NCI-H345 treated with DMSO at 0.1 percent for 48 hours (cell line): ENCODE measurements at regions not wholly inside any gene's neighbourhood (a gene's known extent, or its start where the extent isn't known, plus 50 kb on each side); places are given as distances from the start of the nearest gene placed in this dataset.

Experiments used
- DNase-seq: peaks from one replicate; lab custom pipeline; 2025; ENCODE audit not compliant: unreplicated experiment; lab: John Stamatoyannopoulos, UW

DNA sequence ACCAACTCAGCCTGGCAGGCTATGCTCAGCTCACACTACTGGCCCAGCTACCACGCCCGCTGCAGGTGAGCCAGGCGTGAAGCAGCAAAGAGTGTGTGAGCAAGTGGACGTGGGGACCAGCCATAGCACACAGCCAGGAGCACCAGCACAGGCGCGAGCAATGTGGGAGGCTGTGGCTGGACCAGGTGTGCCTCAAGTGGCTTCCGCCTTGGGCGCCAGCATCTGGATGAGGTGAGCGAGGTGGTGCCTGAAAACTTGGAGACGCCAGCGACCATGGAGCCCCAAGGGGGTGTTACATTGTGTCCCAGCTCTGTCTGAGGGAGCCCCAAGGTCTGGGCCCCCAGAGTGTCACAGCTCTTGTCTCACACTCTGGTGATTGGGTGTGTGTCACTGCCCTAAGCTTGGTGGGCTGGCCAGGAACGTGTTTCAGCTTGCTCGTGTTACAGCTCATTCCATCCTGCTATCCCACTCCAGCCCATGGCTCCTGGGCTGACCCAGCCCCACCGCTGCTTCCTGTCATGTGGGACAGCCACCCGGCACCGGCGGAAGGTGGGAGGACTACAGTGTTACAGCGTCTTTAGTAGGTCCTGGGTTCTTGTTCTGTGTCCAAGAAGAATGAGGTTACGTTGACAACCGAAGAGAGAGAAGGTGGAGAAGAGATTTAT is 508.0 kb upstream of the MMS22L start:
- DNase-seq: no peak

DNA sequence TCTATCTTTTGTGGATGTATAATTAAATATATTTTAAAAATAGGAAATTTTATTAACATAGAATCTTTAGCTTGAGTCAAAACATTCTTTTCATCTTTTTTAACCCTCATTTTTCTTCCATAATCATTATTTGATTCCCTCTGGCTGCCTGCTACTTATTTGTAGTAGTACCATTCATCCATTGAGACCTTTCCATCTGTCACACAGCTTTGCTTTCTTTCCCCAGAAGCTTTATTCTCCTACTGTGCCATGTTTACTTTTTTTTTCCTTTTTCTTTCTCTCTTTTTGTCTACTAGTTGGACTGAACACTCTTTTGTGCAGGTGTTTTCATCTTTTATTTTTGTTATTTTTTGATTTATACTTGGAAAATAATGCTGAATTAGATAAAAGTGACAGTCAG is 522.6 kb upstream of the MMS22L start:
- peak; percentile 50 for DNase-seq

DNA sequence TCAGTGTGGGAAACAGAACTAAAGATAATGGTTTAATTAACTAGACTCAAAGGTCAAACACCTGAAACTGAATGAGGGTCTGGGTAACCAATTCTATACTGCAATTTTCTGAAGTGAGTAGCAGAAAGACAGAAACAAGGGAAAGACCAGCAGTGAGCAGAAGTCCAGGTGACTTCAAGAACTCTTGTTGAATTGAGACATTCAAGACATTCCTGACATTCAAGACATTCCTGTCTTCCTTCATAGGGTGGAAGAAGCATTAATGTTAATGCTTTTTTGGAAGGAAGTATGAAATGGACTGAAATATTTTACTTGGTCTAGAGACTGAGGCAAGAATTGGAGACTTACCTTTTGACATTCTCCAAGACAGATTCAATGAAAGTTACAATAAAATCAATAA is 529.9 kb upstream of the MMS22L start:
- no peak for DNase-seq

DNA sequence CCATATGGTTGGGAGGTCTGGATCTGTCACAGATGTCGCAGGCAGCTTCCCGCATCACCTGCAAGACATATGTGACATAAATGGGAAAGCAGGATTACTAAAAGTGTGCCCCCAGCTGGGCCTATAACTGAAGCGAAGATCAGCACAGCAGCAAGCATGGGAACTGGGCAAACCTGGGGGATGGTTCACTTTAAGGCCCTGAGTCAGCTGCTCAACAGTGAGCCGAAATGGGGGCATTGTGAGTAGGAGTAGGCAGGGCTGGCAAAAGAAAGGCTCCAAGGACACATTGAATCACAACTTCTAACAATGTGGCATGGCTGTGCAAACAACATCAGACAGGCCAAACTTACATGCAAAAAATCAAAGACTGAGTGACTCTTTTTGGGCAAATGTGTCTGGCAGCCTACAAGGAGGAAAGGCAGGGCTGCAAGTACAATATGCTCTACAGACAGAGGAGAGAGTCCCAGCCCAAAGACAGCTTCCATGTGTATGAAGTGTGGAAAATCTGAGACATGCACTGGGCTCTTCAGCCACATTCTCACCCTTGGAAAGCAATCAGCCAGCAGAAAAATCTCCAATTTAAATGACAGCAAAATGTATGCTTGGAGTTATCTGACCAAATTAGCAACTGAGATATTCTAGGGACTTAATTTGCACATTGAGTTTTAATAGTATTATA is 531.0 kb upstream of the MMS22L start:
- no peak for DNase-seq

DNA sequence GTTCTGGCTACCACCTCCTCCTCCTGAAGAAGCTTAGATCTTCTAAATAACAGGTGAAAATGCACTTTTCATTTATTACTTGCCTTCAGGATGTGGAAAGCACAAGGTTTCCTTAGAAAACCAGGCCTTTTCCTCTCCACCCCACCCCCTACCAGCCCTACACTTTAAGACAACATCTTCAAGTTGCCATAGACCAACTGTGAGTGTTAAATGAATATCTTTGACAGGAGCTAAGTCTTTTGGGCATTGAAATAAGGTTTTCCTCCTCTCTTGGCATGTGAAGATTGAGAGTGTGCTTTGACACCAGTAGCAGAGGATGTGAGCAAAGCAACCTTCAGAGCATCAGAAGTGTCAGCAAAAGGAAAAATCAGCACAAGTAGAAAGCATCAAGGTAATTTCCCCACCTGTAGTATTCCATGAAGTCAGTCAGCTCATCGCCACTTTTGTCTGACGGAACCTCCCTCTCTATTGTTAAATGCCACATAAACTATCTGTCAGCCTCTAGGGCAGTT is 532.3 kb upstream of the MMS22L start:
- DNase-seq: no peak

GRCh38 chr6:97816526-97816925 is 533.5 kb upstream of the MMS22L start:
- DNase-seq: no peak

DNA sequence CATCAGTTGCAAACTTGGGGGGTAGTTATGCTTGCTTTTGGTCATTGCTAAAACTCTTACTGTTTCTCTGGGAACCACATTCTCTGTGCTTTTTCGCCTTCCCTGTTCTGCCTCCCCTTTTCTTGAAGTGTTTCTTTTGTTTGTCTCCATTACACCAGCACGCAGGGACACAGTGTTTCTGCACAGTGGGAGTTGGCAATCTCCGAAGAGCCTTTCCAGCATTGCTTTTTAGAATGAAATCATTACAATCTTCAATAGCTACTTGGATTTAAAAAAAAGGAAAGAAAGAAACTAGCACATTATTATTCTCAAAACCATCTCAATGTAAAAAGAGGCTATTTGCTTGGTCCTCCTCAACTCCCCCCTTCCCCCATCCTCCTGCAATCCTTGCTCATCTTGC is 536.7 kb upstream of the MMS22L start:
- DNase-seq: no peak

- DNase-seq: no peak
Measured at GRCh38 chr6:97820400-97820799, 537.4 kb upstream of the MMS22L start.

GRCh38 chr6:97822632-97823031 is 539.6 kb upstream of the MMS22L start:
- no peak for DNase-seq

- DNase-seq: no peak
Measured at GRCh38 chr6:97841763-97842162, 558.7 kb upstream of the MMS22L start.

DNA sequence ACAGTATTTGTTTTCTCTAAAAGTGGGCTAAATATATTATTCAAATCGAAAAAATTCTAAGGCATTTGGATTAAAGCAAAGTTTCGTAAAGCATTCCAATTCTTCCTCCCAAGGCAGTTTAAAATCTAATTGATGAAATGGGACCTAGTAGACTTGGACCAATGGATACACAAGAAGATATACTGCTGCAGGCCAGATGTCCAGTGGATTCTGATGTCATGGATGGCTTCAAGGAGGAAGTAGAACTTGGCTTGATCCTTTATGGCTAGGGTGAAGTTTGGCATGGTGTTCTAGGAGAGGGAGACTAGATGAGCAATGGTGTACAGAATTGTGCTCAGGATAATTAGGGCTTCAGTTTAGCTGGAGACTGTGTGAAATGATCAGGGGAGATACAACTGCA is 559.5 kb upstream of the MMS22L start:
- DNase-seq: no peak

DNA sequence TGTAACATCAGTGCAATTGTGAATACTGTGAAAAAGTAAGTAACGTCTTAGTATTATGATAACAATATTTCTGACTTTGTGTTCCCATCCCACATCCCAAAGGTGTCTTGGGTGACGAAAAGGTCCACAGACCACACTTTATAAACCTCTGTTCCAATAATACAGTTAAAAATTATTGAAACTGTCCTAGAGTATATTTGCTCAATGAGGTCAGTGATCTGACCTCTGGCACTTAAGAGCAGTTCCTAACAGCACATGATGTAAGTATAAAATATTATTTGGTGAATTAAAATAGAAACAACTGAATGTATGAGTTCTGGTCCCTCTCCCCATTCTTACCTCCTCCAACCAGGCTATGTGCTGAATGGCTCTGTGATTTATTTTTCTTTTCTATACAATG is 566.4 kb upstream of the MMS22L start:
- no peak for DNase-seq

DNA sequence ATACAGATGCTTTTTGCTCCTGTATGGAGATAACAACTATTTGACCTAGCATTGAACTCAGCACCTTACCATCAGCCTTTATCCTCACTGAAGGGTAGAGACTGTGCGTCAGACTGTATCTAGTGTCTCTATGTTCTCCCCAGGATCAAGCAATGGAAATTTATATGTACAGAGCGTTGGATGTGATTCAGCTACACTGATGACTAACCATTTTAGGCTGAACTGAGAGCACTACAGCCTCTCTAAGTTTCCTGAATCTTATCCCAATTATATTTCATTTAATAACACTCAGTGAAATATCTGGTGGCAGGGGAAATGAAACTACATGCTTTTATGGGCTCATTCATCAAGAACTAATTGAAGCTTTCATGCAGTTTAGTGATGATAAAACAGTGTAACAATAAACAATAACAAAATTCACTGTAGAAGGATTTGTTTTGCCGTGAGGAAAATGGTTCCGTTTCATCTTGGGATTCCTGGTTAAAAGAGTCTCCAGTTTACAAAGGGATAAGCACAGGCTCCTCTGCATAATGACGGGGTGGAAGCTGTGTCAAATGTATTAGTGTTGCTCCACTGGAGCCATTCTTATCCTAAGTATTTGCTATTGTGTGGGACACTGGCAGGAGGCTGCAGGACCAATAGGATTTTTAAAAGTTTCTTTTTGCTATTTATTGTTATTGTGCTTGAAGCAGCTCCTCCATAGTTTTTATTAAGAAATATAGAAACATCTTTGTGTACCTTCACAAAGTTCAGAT is 567.6 kb upstream of the MMS22L start:
- no peak for DNase-seq

DNA sequence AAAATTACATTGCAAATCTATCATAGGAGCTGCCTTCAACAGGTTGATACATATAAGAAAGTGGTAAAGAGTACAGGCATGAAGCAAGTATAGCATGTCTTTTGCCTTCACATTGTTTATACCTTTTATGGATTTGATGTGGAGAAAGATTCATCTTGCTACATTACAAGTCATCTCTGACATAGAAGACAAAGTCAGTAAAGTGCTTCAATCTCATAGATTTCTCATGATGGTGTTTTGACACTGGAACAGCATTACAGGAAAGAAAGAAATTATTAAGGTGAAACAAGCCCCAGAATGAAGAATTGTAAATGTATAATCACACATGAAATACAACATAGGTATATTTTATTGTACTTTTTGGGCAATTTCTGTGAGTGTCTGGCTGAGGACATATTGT is 580.7 kb upstream of the MMS22L start:
- no peak for DNase-seq

DNA sequence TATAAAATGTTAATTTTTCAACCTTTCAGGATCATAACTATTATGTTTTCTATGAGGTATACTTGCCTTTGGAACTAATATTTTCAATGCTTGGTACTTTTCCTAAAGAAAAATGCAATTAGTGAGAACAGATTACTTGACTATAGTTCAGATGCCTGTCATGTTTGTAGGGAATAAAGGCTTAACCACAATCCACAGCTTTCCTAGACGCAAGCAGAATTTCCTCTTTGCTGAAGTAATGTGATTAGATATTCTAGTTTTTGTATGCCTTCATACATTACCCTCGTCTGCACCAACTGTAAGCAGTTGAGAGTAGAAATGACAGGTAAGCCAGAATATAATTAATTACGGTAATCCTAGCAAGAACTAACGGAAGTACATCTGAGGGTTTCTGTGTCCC is 581.4 kb upstream of the MMS22L start:
- no peak for DNase-seq

GRCh38 chr6:97864826-97865225 is 581.8 kb upstream of the MMS22L start:
- no peak for DNase-seq

DNA sequence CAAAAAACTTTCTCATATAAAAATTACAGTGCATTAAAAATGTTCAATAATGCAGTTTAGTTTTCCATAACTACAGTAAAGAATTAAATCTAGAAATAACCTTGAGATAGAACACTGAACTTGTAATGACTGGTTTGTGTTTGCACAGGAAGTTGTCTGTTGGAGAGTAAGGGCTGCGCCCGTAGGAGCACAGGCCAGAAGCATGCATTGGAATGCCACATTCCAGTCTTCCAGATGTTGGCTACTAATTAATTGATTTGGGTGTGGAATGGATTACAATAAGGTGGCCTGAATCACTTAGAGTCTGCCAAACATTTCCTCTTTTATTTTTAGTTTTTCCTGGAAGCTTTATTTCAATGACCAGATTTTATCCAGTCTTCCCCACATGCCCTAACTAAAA is 582.6 kb upstream of the MMS22L start:
- no peak for DNase-seq

DNA sequence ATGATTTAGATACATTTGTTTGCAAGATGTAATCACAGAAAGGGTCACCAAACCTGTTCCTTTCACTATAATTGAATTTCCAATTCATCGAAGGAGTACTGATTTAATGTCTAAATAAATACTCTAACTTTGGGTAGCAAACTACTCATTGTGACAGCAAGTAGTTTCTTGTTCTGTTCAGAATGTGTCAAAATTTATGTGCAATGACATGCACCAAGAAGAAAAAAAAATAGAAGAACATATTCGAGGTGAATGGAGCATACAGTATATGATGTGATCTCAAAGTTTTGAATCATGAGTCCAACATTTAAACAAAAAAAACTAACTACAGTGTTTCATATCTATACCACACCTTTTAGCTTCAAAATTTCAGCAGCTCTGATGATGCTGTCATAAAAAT is 583.6 kb upstream of the MMS22L start:
- DNase-seq: no peak

- no peak for DNase-seq
Measured at GRCh38 chr6:97867177-97867576, 584.2 kb upstream of the MMS22L start.

DNA sequence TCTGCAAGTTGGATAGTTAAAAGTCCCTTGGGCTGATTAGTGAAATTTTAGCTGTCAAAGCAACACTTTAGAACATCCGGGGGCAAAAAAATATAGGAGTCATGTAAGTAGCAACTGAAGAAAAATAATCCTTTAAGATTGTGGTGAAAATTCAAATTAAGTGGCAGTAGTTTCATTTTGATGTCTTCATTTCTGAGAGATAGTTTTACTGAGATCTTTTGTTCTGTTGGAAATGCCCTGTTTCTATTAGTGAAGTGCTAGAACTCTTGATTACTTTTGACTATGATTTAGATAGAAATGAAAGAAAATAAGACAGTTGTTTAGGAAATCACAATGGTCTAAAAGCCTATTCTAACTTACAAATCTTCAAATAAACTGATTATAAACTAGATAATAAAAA is 587.3 kb upstream of the MMS22L start:
- DNase-seq: no peak

- DNase-seq: no peak
Measured at GRCh38 chr6:97876711-97877110, 593.7 kb upstream of the MMS22L start.

DNA sequence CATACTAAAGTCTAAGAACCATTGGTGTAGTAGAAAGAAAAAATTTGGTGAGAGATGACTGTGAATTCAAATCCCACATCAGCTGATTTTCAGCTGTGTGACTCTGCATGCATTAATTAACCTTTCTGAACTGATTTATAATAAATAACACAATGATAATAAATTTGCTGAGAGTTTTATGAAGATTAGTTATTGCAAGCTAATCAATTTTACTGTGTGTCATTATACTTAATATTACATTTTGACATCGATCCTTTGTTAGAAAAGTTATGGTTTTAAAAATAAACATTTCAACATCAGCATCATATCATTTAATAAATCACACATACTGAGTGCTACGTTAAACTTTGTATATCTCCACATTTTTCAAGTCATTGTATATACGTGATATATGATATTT is 599.7 kb upstream of the MMS22L start:
- DNase-seq: no peak
